T-helper 1 cell (primary cell): ENCODE measurements at regions not wholly inside any gene's neighbourhood (a gene's known extent, or its start where the extent isn't known, plus 50 kb on each side); places are given as distances from the start of the nearest gene placed in this dataset.

Experiments used
- DNase-seq, 5 donors: peaks; one replicate each; pipeline ENCODE4 v3.0.0-alpha.2; 2012 to 2020

GRCh38 chr12:127745469-127746212, 521.3 kb upstream of the TMEM132C start:
- no peak for DNase-seq

- no peak for DNase-seq
Observed at GRCh38 chr12:127749416-127749815, 517.6 kb upstream of the TMEM132C start.

- no peak for DNase-seq
Observed at GRCh38 chr12:127750076-127750840, 516.7 kb upstream of the TMEM132C start.

GRCh38 chr12:127752802-127753201, 514.2 kb upstream of the TMEM132C start:
- no peak for DNase-seq

GRCh38 chr12:127760357-127760756, 506.6 kb upstream of the TMEM132C start:
- no peak for DNase-seq

- DNase-seq = no peak
Observed at GRCh38 chr12:127760996-127761395, 506.0 kb upstream of the TMEM132C start.

- no peak for DNase-seq
Observed at GRCh38 chr12:127761880-127762279, 505.1 kb upstream of the TMEM132C start.

- DNase-seq = no peak
Observed at GRCh38 chr12:127767656-127768055, 499.3 kb upstream of the TMEM132C start.

- no peak for DNase-seq
Observed at GRCh38 chr12:127770118-127770517, 496.9 kb upstream of the TMEM132C start.

- no peak for DNase-seq
Observed at GRCh38 chr12:127771546-127771945, 495.4 kb upstream of the TMEM132C start.

- no peak for DNase-seq
Observed at GRCh38 chr12:127773520-127773919, 493.4 kb upstream of the TMEM132C start.

- DNase-seq = no peak
Observed at GRCh38 chr12:127774828-127775227, 492.1 kb upstream of the TMEM132C start.

- DNase-seq = no peak
Observed at GRCh38 chr12:127779301-127780045, 487.5 kb upstream of the TMEM132C start.

- no peak for DNase-seq
Observed at GRCh38 chr12:127780881-127781280, 486.1 kb upstream of the TMEM132C start.

- no peak for DNase-seq
Observed at GRCh38 chr12:127781336-127781735, 485.6 kb upstream of the TMEM132C start.

GRCh38 chr12:127785540-127785939, 481.4 kb upstream of the TMEM132C start:
- DNase-seq = no peak

- no peak for DNase-seq
Observed at GRCh38 chr12:127785986-127786590, 480.9 kb upstream of the TMEM132C start.

- DNase-seq = no peak
Observed at GRCh38 chr12:127787544-127787943, 479.4 kb upstream of the TMEM132C start.

- DNase-seq = no peak
Observed at GRCh38 chr12:127790376-127790775, 476.6 kb upstream of the TMEM132C start.

- no peak for DNase-seq
Observed at GRCh38 chr12:127791217-127791616, 475.8 kb upstream of the TMEM132C start.

- no peak for DNase-seq
Observed at GRCh38 chr12:127797918-127798317, 469.1 kb upstream of the TMEM132C start.

GRCh38 chr12:127802271-127802670, 464.7 kb upstream of the TMEM132C start:
- no peak for DNase-seq

- no peak for DNase-seq
Observed at GRCh38 chr12:127803545-127803944, 463.4 kb upstream of the TMEM132C start.
